Adrenal gland (tissue), 5 donors: ENCODE measurements at regions not wholly inside any gene's neighbourhood (a gene's known extent, or its start where the extent isn't known, plus 50 kb on each side); places are given as distances from the start of the nearest gene placed in this dataset.

ENCODE experiments used
- CTCF ChIP-seq, 6 experiments: fragments of 450-650 bp in 4 of 6; fragments of 200-600 bp in 2 of 6; sonication (generic) in 1 of 6; IDR thresholded peaks; 1 replicate in 5 of 6; 2 replicates in 1 of 6; pipeline versions ENCODE4 v1.5.1 to v1.8.0; 2016 to 2021; ENCODE audit warnings: antibody characterized with exemption in 6 of 6, mild to moderate bottlenecking in 2 of 6, moderate library complexity in 1 of 6
- POLR2A ChIP-seq, 2 donors: fragments of 450-650 bp; IDR thresholded peaks; one replicate each; pipeline ENCODE4 v1.6.1; 2017; ENCODE audit warnings: antibody characterized with exemption in 2 of 2, mild to moderate bottlenecking in 2 of 2, moderate library complexity in 1 of 2
- donor health status: DM: no; HTN: no; CAD: no.

- TF ChIP-seq CTCF (IDR thresholded peaks at IDR 0.05) (no peak), POLR2A (IDR thresholded peaks at IDR 0.05) (no peak)
These were observed 82.2 kb upstream of the FOXP4 start for GRCh38 chr6:41464019-41464418.
